Activated CD4-positive, alpha-beta memory T cell treated with anti-CD3 and anti-CD28 coated beads for 36 hours (primary cell): ENCODE measurements at regions not wholly inside any gene's neighbourhood (a gene's known extent, or its start where the extent isn't known, plus 50 kb on each side); places are given as distances from the start of the nearest gene placed in this dataset.
"Not testable (repeated sequence)": the region's sequence is repeated elsewhere in the genome, so short reads cannot be mapped to it uniquely, and the experiment has no call there.

Source experiments
- CTCF ChIA-PET: fragments of 350-600 bp; sonication (Branson Sonifier 250); formaldehyde crosslinking; loops from one replicate; lab custom pipeline; 2021; ENCODE audit warnings: antibody characterized with exemption, inconsistent platforms; lab: Charles Lee
- POLR2A ChIA-PET: fragments of 350-600 bp; sonication (Branson Sonifier 250); formaldehyde crosslinking; loops from one replicate; lab custom pipeline; 2021; ENCODE audit warnings: antibody characterized with exemption; lab: Charles Lee
- DNase-seq: peaks from one replicate; pipeline ENCODE4 v3.0.0-alpha.2; 2020
- H3K27ac Mint-ChIP-seq: one replicate; pipeline ENCODE4 v1.8.0; 2021; ENCODE audit warnings: mixed read lengths
- H3K27me3 Mint-ChIP-seq: one replicate; pipeline ENCODE4 v1.8.0; 2021; ENCODE audit warnings: mixed read lengths
- H3K36me3 Mint-ChIP-seq: one replicate; pipeline ENCODE4 v1.8.0; 2021; ENCODE audit warnings: mixed read lengths
- H3K4me1 Mint-ChIP-seq: one replicate; pipeline ENCODE4 v1.8.0; 2021; ENCODE audit warnings: low read depth, mixed read lengths
- H3K4me3 Mint-ChIP-seq: one replicate; pipeline ENCODE4 v1.8.0; 2021; ENCODE audit warnings: mild to moderate bottlenecking, mixed read lengths
- H3K9me3 Mint-ChIP-seq: one replicate; pipeline ENCODE4 v1.8.0; 2021; ENCODE audit warnings: mixed read lengths
- intact Hi-C: fragments of 100-400 bp; cut with micrococcal nuclease; formaldehyde crosslinking; loops from one replicate; pipeline ENCODE4 v1.15.1; 2023

GRCh38 chr7:150054242-150054641 lies 180.5 kb downstream of the ATP6V0E2 start:
- peaks cover 10% of the 10 kb centered on the region for H3K27me3 Mint-ChIP-seq
- H3K4me3 Mint-ChIP-seq, H3K9me3 Mint-ChIP-seq, DNase-seq, H3K36me3 Mint-ChIP-seq, POLR2A ChIA-PET, H3K27ac Mint-ChIP-seq, H3K4me1 Mint-ChIP-seq, CTCF ChIA-PET: not testable (repeated sequence)
- intact Hi-C loops: loop anchor here (5.0 kb wide), 1 partner anchor 223 kb away; no protein-coding TSS in a partner anchor

GRCh38 chr7:150060259-150061221 lies 186.8 kb downstream of the ATP6V0E2 start:
- H3K27ac Mint-ChIP-seq, H3K36me3 Mint-ChIP-seq, CTCF ChIA-PET, intact Hi-C loops, H3K27me3 Mint-ChIP-seq, POLR2A ChIA-PET, H3K9me3 Mint-ChIP-seq, H3K4me3 Mint-ChIP-seq, H3K4me1 Mint-ChIP-seq: not testable (repeated sequence)
- DNase-seq: peak; percentile 92

GRCh38 chr7:150063195-150063594 lies 189.4 kb downstream of the ATP6V0E2 start:
- H3K27me3 Mint-ChIP-seq, CTCF ChIA-PET, H3K36me3 Mint-ChIP-seq, intact Hi-C loops, H3K27ac Mint-ChIP-seq, DNase-seq, POLR2A ChIA-PET, H3K9me3 Mint-ChIP-seq, H3K4me3 Mint-ChIP-seq, H3K4me1 Mint-ChIP-seq: not testable (repeated sequence)

GRCh38 chr7:150069555-150070313 lies 196.0 kb downstream of the ATP6V0E2 start:
- H3K27me3 Mint-ChIP-seq, DNase-seq, H3K4me3 Mint-ChIP-seq, H3K36me3 Mint-ChIP-seq, CTCF ChIA-PET, H3K9me3 Mint-ChIP-seq, H3K4me1 Mint-ChIP-seq, intact Hi-C loops, H3K27ac Mint-ChIP-seq, POLR2A ChIA-PET: not testable (repeated sequence)

- H3K9me3 Mint-ChIP-seq, H3K36me3 Mint-ChIP-seq, H3K4me3 Mint-ChIP-seq, POLR2A ChIA-PET, H3K27me3 Mint-ChIP-seq, H3K4me1 Mint-ChIP-seq, DNase-seq, CTCF ChIA-PET, intact Hi-C loops, H3K27ac Mint-ChIP-seq: not testable (repeated sequence)
Observed at GRCh38 chr7:150077543-150077942, 203.8 kb downstream of the ATP6V0E2 start.

- H3K27ac Mint-ChIP-seq, H3K4me1 Mint-ChIP-seq, DNase-seq, intact Hi-C loops, CTCF ChIA-PET, H3K4me3 Mint-ChIP-seq, POLR2A ChIA-PET, H3K9me3 Mint-ChIP-seq, H3K27me3 Mint-ChIP-seq, H3K36me3 Mint-ChIP-seq: not testable (repeated sequence)
Observed at GRCh38 chr7:150081865-150082264, 208.1 kb downstream of the ATP6V0E2 start.

GRCh38 chr7:150084724-150085123 lies 211.0 kb downstream of the ATP6V0E2 start:
- CTCF ChIA-PET, H3K9me3 Mint-ChIP-seq, H3K36me3 Mint-ChIP-seq, H3K4me1 Mint-ChIP-seq, POLR2A ChIA-PET, H3K27ac Mint-ChIP-seq, intact Hi-C loops, DNase-seq, H3K27me3 Mint-ChIP-seq, H3K4me3 Mint-ChIP-seq: not testable (repeated sequence)

GRCh38 chr7:150087478-150087877 lies 213.7 kb downstream of the ATP6V0E2 start:
- H3K4me3 Mint-ChIP-seq, CTCF ChIA-PET, DNase-seq, H3K9me3 Mint-ChIP-seq, H3K27me3 Mint-ChIP-seq, H3K36me3 Mint-ChIP-seq, POLR2A ChIA-PET, H3K27ac Mint-ChIP-seq, H3K4me1 Mint-ChIP-seq, intact Hi-C loops: not testable (repeated sequence)

GRCh38 chr7:150089139-150089538 lies 215.4 kb downstream of the ATP6V0E2 start:
- POLR2A ChIA-PET, CTCF ChIA-PET, H3K27me3 Mint-ChIP-seq, H3K4me3 Mint-ChIP-seq, intact Hi-C loops, DNase-seq, H3K36me3 Mint-ChIP-seq, H3K4me1 Mint-ChIP-seq, H3K27ac Mint-ChIP-seq, H3K9me3 Mint-ChIP-seq: not testable (repeated sequence)

GRCh38 chr7:150090776-150091175 lies 217.0 kb downstream of the ATP6V0E2 start:
- H3K36me3 Mint-ChIP-seq, DNase-seq, intact Hi-C loops, H3K4me1 Mint-ChIP-seq, POLR2A ChIA-PET, H3K4me3 Mint-ChIP-seq, CTCF ChIA-PET, H3K9me3 Mint-ChIP-seq, H3K27ac Mint-ChIP-seq, H3K27me3 Mint-ChIP-seq: not testable (repeated sequence)

GRCh38 chr7:150093897-150094296 lies 220.1 kb downstream of the ATP6V0E2 start:
- POLR2A ChIA-PET, DNase-seq, H3K27me3 Mint-ChIP-seq, H3K4me3 Mint-ChIP-seq, H3K4me1 Mint-ChIP-seq, intact Hi-C loops, H3K27ac Mint-ChIP-seq, H3K36me3 Mint-ChIP-seq, H3K9me3 Mint-ChIP-seq, CTCF ChIA-PET: not testable (repeated sequence)

- H3K9me3 Mint-ChIP-seq, H3K4me1 Mint-ChIP-seq, POLR2A ChIA-PET, CTCF ChIA-PET, H3K36me3 Mint-ChIP-seq, H3K4me3 Mint-ChIP-seq, DNase-seq, H3K27ac Mint-ChIP-seq, H3K27me3 Mint-ChIP-seq, intact Hi-C loops: not testable (repeated sequence)
Observed at GRCh38 chr7:150096213-150096994, 222.6 kb downstream of the ATP6V0E2 start.
